ENCODE measurements at regions not wholly inside any gene's neighbourhood (a gene's known extent, or its start where the extent isn't known, plus 50 kb on each side); places are given as distances from the start of the nearest gene placed in this dataset.

- H3K36me3 ChIP-seq (replicated peaks in 1 of 2; ENCODE audit: control insufficient read depth in 2 of 2, insufficient read depth in 2 of 2, low read length in 2 of 2): no peaks in the 10 kb centered on the region
- H3K18ac ChIP-seq (ENCODE audit: low read length): no peak overlapping the region
- no peak overlapping the region for H3K14ac ChIP-seq (ENCODE audit: low read length)
- H2BK5ac ChIP-seq (ENCODE audit: low read length): no peak overlapping the region
- H3K9ac ChIP-seq (ENCODE audit: low read depth, low read length, poor library complexity): no peak overlapping the region
- H4K8ac ChIP-seq (ENCODE audit: low read depth, low read length): no peak overlapping the region
- no peak overlapping the region for H3K4ac ChIP-seq (ENCODE audit: low read length)
- H3K27ac ChIP-seq (replicated peaks; ENCODE audit: low read length): no peak overlapping the region
- no peak overlapping the region for H2BK15ac ChIP-seq (ENCODE audit: low read length)
- H3K27me3 ChIP-seq (ENCODE audit: control insufficient read depth in 3 of 3, insufficient read depth in 3 of 3, low read depth in 1 of 3, low read length in 3 of 3): no peaks in the 10 kb centered on the region
- no peak for DNase-seq (ENCODE audit: low spot score)
- H3K4me2 ChIP-seq (ENCODE audit: insufficient read depth, low read length, poor library complexity, severe bottlenecking): no peak overlapping the region
- H3K4me3 ChIP-seq (ENCODE audit: low read length in 2 of 2): no peak overlapping the region
- no peak overlapping the region for H2BK120ac ChIP-seq (ENCODE audit: low read depth, low read length)
- H3K9me3 ChIP-seq (replicated peaks in 1 of 2; ENCODE audit: control insufficient read depth in 2 of 2, insufficient read depth in 1 of 2, low read depth in 1 of 2, low read length in 2 of 2): no peaks in the 10 kb centered on the region
- no CpG with 5 or more reads among the region's 4 CpGs for WGBS, 2 donors (ENCODE audit: extremely low coverage in 2 of 2, insufficient read length in 2 of 2, insufficient replicate concordance in 1 of 2)
- H3K4me1 ChIP-seq (ENCODE audit: control insufficient read depth in 2 of 2, insufficient read depth in 1 of 2, low read depth in 1 of 2, low read length in 2 of 2): peaks cover 0 to 17% of the 10 kb centered on the region in 2 donors
- no peak overlapping the region for H2AFZ ChIP-seq (ENCODE audit: low read length)
- no peak overlapping the region for H2BK12ac ChIP-seq (ENCODE audit: low read length)
- no peaks in the 10 kb centered on the region for H3K79me1 ChIP-seq (ENCODE audit: low read depth, low read length)
- no peak overlapping the region for H4K91ac ChIP-seq (ENCODE audit: low read depth, low read length, poor library complexity)
- no peak overlapping the region for H2AK5ac ChIP-seq (ENCODE audit: low read depth, low read length)
- no peak overlapping the region for H3K23ac ChIP-seq (ENCODE audit: low read depth, low read length, poor library complexity)
Measured at GRCh38 chr9:86767373-86767772, 179.9 kb downstream of the GAS1 start.

GRCh38 chr9:86766912-86767311 lies 180.4 kb downstream of the GAS1 start:
- Histone ChIP-seq H3K4me2 (ENCODE audit: insufficient read depth, low read length, poor library complexity, severe bottlenecking) (no peak overlapping the region), H3K23ac (ENCODE audit: low read depth, low read length, poor library complexity) (no peak overlapping the region), H3K14ac (ENCODE audit: low read length) (no peak overlapping the region), H3K4ac (ENCODE audit: low read length) (no peak overlapping the region), H3K27ac (replicated peaks; ENCODE audit: low read length) (no peak overlapping the region), H2BK12ac (ENCODE audit: low read length) (no peak overlapping the region), H3K9me3 (replicated peaks in 1 of 2; ENCODE audit: control insufficient read depth in 2 of 2, insufficient read depth in 1 of 2, low read depth in 1 of 2, low read length in 2 of 2) (no peaks in the 10 kb centered on the region), H3K79me1 (ENCODE audit: low read depth, low read length) (no peaks in the 10 kb centered on the region), H3K4me3 (ENCODE audit: low read length in 2 of 2) (no peak overlapping the region), H4K8ac (ENCODE audit: low read depth, low read length) (no peak overlapping the region), H2BK15ac (ENCODE audit: low read length) (no peak overlapping the region), H3K36me3 (replicated peaks in 1 of 2; ENCODE audit: control insufficient read depth in 2 of 2, insufficient read depth in 2 of 2, low read length in 2 of 2) (no peaks in the 10 kb centered on the region), H2BK5ac (ENCODE audit: low read length) (no peak overlapping the region), H2AK5ac (ENCODE audit: low read depth, low read length) (no peak overlapping the region), H2BK120ac (ENCODE audit: low read depth, low read length) (no peak overlapping the region), H4K91ac (ENCODE audit: low read depth, low read length, poor library complexity) (no peak overlapping the region), H2AFZ (ENCODE audit: low read length) (no peak overlapping the region), H3K27me3 (ENCODE audit: control insufficient read depth in 3 of 3, insufficient read depth in 3 of 3, low read depth in 1 of 3, low read length in 3 of 3) (no peaks in the 10 kb centered on the region), H3K4me1 (ENCODE audit: control insufficient read depth in 2 of 2, insufficient read depth in 1 of 2, low read depth in 1 of 2, low read length in 2 of 2) (peaks cover 0 to 17% of the 10 kb centered on the region in 2 donors), H3K9ac (ENCODE audit: low read depth, low read length, poor library complexity) (no peak overlapping the region), H3K18ac (ENCODE audit: low read length) (no peak overlapping the region)
- WGBS, 2 donors (ENCODE audit: extremely low coverage in 2 of 2, insufficient read length in 2 of 2, insufficient replicate concordance in 1 of 2): no CpG with 5 or more reads among the region's 7 CpGs
- DNase-seq (ENCODE audit: low spot score): peak; percentile 23

DNA sequence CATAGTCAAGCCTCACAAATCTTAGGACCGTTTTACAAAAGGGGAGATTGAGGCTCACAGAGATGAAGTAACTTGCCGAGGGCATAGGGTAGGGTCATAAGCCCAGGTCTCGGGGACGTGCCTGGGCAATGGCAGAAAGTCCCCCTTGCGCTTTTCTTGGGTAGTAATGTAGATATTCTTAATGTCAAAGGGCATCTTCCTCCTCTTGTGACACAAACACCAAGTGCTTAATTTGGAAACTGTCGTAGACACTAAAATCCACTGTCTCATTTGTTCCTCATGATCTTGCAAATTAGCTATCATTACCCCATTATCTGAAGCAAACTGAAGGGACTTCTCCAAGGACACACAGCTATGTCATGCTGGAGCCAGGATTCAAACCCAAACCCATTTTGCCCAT lies 180.8 kb downstream of the GAS1 start:
- H3K27ac ChIP-seq (replicated peaks; ENCODE audit: low read length): no peak overlapping the region
- H2BK15ac ChIP-seq (ENCODE audit: low read length): no peak overlapping the region

DNA sequence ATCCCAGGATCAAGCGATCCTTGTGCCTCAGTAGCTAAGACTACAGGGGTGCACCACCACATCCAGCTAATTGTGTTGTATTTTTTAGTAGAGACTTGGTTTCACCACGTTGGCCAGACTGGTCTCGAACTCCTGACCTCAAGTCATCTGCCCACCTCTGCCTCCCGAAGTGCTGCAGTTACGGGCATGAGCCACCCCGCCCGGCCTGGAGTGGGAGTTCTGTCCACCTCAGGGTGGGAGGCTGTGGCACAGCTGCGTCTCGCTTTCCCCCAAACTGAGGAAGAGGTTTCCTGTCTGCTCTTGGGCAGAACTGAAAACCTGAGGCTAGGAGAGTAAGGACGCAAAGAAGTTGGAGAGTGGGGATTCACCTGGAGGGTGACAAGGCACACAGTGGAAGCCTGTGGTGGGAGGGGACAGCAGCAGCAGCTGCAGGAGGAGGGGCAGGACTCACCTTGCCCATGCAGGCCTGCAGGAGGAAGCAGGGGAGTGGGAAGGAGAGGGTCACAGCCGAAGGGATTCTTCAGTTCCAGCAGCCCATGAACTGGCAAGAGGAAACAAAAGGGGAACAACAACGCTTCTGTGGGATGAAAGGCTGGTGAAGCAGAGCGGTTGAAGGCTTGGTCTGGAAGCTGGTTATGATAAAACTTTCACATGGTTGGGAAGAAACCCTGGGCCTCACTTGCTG lies 181.4 kb downstream of the GAS1 start:
- Histone ChIP-seq H2BK5ac (ENCODE audit: low read length) (no peak overlapping the region), H3K4me1 (ENCODE audit: control insufficient read depth in 2 of 2, insufficient read depth in 1 of 2, low read depth in 1 of 2, low read length in 2 of 2) (peaks cover 0 to 17% of the 10 kb centered on the region in 2 donors), H3K4ac (ENCODE audit: low read length) (no peak overlapping the region), H3K9me3 (replicated peaks in 1 of 2; ENCODE audit: control insufficient read depth in 2 of 2, insufficient read depth in 1 of 2, low read depth in 1 of 2, low read length in 2 of 2) (no peaks in the 10 kb centered on the region), H3K14ac (ENCODE audit: low read length) (peak overlapping the region; percentile 65), H2AK5ac (ENCODE audit: low read depth, low read length) (peak overlapping the region; percentile 27), H3K4me3 (ENCODE audit: low read length in 2 of 2) (no peak overlapping the region), H3K79me1 (ENCODE audit: low read depth, low read length) (no peaks in the 10 kb centered on the region), H3K18ac (ENCODE audit: low read length) (peak overlapping the region; percentile 39), H4K91ac (ENCODE audit: low read depth, low read length, poor library complexity) (no peak overlapping the region), H3K9ac (ENCODE audit: low read depth, low read length, poor library complexity) (peak overlapping the region; percentile 35), H2BK15ac (ENCODE audit: low read length) (peak overlapping the region; percentile 31), H3K4me2 (ENCODE audit: insufficient read depth, low read length, poor library complexity, severe bottlenecking) (no peak overlapping the region), H3K23ac (ENCODE audit: low read depth, low read length, poor library complexity) (no peak overlapping the region), H4K8ac (ENCODE audit: low read depth, low read length) (no peak overlapping the region), H3K27me3 (ENCODE audit: control insufficient read depth in 3 of 3, insufficient read depth in 3 of 3, low read depth in 1 of 3, low read length in 3 of 3) (no peaks in the 10 kb centered on the region), H3K27ac (replicated peaks; ENCODE audit: low read length) (no peak overlapping the region), H2BK120ac (ENCODE audit: low read depth, low read length) (no peak overlapping the region), H3K36me3 (replicated peaks in 1 of 2; ENCODE audit: control insufficient read depth in 2 of 2, insufficient read depth in 2 of 2, low read length in 2 of 2) (no peaks in the 10 kb centered on the region), H2BK12ac (ENCODE audit: low read length) (peak overlapping the region; percentile 51), H2AFZ (ENCODE audit: low read length) (no peak overlapping the region)
- DNase-seq (ENCODE audit: low spot score): no peak
- no CpG with 5 or more reads among the region's 13 CpGs for WGBS, 2 donors (ENCODE audit: extremely low coverage in 2 of 2, insufficient read length in 2 of 2, insufficient replicate concordance in 1 of 2)

More for the DNA sequence above, 180.8 kb downstream of the GAS1 start:
- DNase-seq (ENCODE audit: low spot score): no peak
- Histone ChIP-seq H3K9ac (ENCODE audit: low read depth, low read length, poor library complexity) (no peak overlapping the region), H2BK12ac (ENCODE audit: low read length) (no peak overlapping the region), H2AK5ac (ENCODE audit: low read depth, low read length) (no peak overlapping the region), H4K8ac (ENCODE audit: low read depth, low read length) (no peak overlapping the region), H3K4me2 (ENCODE audit: insufficient read depth, low read length, poor library complexity, severe bottlenecking) (no peak overlapping the region), H3K4ac (ENCODE audit: low read length) (no peak overlapping the region), H4K91ac (ENCODE audit: low read depth, low read length, poor library complexity) (no peak overlapping the region), H3K4me1 (ENCODE audit: control insufficient read depth in 2 of 2, insufficient read depth in 1 of 2, low read depth in 1 of 2, low read length in 2 of 2) (peaks cover 0 to 17% of the 10 kb centered on the region in 2 donors), H3K36me3 (replicated peaks in 1 of 2; ENCODE audit: control insufficient read depth in 2 of 2, insufficient read depth in 2 of 2, low read length in 2 of 2) (no peaks in the 10 kb centered on the region), H3K4me3 (ENCODE audit: low read length in 2 of 2) (no peak overlapping the region), H3K9me3 (replicated peaks in 1 of 2; ENCODE audit: control insufficient read depth in 2 of 2, insufficient read depth in 1 of 2, low read depth in 1 of 2, low read length in 2 of 2) (no peaks in the 10 kb centered on the region), H2AFZ (ENCODE audit: low read length) (no peak overlapping the region), H2BK5ac (ENCODE audit: low read length) (no peak overlapping the region), H3K14ac (ENCODE audit: low read length) (no peak overlapping the region), H3K23ac (ENCODE audit: low read depth, low read length, poor library complexity) (no peak overlapping the region), H2BK120ac (ENCODE audit: low read depth, low read length) (no peak overlapping the region), H3K18ac (ENCODE audit: low read length) (peak overlapping the region; percentile 46), H3K79me1 (ENCODE audit: low read depth, low read length) (no peaks in the 10 kb centered on the region), H3K27me3 (ENCODE audit: control insufficient read depth in 3 of 3, insufficient read depth in 3 of 3, low read depth in 1 of 3, low read length in 3 of 3) (no peaks in the 10 kb centered on the region)
- no CpG with 5 or more reads among the region's 6 CpGs for WGBS, 2 donors (ENCODE audit: extremely low coverage in 2 of 2, insufficient read length in 2 of 2, insufficient replicate concordance in 1 of 2)

All from neuronal stem cell (in vitro differentiated cells).